ENCODE measurements at regions not wholly inside any gene's neighbourhood (a gene's known extent, or its start where the extent isn't known, plus 50 kb on each side); places are given as distances from the start of the nearest gene placed in this dataset.

DNA sequence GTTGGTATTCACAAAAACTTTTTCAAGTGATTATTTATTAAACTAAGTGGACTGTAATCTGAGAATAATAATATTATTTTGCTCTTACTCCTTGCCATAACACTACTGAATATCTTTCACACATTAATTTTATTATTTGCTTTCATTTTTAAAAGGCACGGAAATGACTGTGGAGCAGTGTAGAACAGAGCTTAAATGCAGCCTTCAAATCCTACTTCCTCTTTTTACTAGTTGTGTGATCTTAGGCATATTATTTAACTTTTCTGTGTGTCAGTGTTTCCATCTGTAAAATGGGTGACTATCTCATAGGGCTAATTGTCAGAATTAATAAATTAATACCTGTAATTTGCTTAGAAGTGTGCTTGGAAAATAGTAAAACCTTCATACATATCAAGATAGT, 55.5 kb upstream of the SLC8A1 start:
- no peak for DNase-seq (ENCODE audit: low spot score)

DNA sequence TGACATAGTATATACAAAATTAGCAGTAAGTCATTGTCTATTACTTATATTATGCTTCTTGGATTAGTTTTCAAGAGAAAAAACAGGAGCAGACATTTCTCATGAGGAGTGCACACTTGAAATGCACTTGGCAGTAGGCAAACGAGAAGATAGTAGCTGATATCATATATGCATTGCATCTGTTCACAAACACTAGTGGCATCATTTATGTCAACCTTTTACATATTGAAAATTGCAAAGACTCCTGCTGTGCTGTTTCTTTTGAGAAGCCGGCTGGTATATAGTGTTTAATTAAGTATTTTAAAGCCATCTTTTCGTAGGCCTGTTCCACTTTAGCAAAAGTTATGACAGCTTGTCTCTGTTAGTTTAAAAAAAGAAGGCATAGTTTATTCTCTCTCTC, 58.4 kb upstream of the SLC8A1 start:
- DNase-seq (ENCODE audit: low spot score): no peak

DNA sequence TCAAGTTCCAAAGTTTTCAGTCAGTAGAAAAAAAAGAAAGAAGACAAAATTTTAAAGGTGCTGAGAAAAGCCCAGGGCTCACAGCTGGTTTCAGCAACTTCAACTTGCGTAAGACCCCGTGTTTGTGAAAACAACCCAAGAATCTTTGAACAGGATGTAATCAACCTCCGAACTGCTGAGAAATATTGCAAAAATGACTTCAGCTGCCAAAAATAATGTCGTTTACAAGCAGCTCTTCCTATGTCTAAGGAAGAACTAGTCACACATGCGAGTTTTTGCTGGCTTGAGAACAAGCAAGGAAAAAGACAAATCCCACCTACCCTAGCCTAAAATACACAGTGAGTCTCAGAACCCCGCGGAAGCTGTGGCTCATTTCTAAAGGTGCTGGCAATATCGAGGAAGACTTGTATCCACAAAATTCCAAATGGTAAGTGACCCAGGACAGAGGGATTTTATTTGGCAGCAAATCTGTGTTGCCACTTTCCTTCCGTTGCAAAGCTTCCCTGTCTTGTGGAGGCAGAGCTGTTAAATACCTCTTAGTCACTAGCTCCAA, 59.8 kb upstream of the SLC8A1 start:
- DNase-seq (ENCODE audit: low spot score): no peak

DNA sequence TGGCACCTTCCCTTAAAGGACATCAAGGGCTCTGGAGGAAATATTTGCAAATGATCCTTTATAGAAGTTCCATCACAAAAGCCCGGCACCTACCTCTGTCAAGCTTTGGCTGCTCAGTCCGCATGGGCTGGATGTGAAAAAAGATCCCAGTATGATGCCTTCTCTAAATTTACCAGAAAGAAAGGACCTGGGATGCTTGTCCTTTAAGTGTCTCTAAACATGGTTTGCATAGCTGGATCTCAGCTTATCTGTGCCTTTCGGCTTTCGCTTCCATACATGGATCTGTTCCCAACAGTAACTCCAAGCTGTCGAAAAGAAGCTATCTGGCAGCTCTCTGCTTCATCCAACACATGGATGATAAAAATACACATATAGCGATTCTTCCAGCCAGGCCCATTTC, 60.4 kb upstream of the SLC8A1 start:
- DNase-seq (ENCODE audit: low spot score): peak; percentile 28

DNA sequence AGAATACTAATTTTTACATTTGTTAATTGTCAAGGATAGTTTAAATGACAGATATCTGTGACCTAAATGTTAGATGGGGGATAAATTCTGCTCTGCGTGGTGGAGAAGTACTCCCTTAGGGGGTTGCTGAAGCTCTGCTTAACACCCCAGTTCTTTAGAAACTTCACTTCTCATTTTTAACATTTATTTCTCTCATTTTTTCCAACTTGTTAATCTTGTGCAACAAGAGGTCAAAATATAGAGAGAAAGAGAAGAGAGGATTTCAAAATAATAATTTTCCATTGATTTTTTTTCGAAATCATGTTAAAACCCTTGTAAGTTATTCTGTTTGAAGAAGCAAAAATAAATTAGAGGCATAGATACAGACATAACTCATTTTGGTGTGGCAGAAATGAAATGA, 61.3 kb upstream of the SLC8A1 start:
- DNase-seq (ENCODE audit: low spot score): no peak

DNA sequence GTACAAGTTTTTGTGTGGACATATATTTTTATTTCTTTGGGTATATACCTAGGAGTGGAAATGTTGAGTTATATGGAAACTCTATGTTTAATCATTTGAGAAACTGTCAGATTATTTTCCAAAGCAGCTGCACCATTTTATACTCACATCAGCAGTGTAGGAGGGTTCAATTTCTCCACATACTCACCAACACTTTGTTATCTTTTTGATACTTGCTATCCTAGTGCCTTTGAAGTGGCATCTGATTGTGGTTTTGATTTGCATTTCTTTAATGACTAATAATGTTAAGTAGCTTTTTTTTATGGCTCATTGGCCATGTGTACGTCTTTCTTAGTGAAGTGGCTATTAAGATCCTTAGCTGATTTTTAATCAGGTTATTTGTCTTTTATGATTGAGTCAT, 64.7 kb upstream of the SLC8A1 start:
- no peak for DNase-seq (ENCODE audit: low spot score)

DNA sequence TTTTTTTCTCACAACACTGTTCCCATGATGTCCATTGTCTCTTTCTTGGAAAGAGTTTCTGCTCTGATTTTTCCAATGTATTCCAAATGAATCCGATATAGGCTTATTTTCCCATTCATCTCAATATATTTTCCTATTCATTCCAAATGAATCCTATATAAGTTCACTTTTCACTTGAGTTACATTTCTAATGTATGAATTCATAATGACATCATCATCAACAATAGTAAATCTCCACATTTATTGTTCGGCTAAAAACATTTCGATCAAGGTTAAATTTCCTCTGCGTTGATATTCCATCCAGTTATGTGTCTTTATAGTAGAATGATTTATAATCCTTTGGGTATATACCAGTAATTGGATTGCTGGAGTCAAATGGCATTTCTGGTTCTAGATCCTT, 76.7 kb upstream of the SLC8A1 start:
- DNase-seq (ENCODE audit: low spot score): no peak

DNA sequence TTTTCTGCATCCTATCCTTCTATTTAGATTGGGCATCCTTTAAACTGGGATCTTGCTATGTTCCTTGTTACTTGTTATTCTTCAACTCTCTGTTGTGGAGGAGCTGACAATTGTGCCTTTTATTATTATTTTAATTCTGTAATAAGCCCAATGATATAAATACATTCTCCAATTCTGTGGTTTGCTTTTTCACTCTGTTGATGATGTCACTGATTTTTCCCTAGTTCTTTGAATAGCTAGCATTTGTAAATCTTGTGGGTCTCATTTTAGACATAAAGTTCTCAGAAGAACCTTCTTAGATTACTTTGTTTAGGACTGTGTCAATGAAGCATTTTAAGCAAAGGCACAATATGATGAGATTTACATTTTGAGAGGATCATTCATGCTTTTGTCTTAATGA, 79.5 kb upstream of the SLC8A1 start:
- DNase-seq (ENCODE audit: low spot score): no peak

DNA sequence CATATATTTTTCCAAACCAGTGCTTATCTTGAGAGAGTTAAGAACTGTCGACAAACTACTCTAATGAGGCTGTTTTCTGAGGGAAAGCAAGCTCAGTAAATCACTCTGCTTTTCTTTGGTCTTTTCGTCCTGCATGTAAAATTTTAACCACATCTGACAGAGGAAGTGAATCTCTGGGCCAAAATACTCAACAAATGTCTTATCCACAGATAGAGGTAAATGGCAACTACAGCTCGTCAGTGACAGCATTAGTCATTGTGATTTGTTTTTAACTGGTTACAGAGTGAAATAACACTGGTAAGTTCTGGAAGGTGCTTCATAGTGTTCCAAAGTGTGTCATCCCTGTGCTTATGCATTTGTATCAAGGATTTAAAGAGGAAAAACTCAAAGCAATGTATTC, 82.6 kb upstream of the SLC8A1 start:
- DNase-seq (ENCODE audit: low spot score): no peak

DNA sequence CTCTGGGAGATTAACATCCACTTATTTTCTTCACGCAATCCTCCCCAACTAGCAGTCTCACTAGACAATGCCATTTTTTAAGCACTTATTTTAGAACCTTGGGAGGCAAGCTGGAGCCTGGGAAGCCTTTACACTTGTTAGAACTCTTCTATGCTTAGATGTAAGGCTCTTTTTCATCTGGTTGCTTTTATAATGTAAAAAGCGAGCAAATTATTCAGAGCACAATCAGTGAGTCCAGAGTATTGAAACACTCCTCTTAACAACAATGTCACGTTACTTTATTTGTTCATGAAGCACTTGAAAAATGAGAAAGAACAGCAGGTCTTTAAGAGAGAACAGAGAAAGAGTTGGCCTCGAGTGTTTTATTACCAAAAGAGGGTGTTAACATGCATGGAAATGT, 84.1 kb upstream of the SLC8A1 start:
- DNase-seq (ENCODE audit: low spot score): no peak

DNA sequence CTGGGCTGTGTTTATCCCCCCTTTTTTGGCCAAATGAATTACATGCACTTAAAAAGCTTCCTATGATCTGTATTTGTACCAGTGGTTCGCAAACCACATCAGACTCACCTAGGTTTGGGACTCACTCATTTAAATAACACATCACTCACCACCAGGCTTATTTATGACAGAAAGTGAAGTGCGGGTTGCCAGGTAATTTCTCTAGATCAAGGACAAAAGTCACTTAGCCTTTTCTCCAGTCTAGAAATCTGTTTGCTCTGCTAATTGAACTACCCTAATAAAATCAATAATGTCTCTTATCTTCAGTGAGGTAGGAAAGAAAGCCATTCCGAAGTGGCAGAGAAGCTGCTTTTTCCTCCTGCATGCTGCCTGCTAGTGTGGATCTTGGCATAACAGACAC, 88.1 kb upstream of the SLC8A1 start:
- DNase-seq (ENCODE audit: low spot score): no peak

DNA sequence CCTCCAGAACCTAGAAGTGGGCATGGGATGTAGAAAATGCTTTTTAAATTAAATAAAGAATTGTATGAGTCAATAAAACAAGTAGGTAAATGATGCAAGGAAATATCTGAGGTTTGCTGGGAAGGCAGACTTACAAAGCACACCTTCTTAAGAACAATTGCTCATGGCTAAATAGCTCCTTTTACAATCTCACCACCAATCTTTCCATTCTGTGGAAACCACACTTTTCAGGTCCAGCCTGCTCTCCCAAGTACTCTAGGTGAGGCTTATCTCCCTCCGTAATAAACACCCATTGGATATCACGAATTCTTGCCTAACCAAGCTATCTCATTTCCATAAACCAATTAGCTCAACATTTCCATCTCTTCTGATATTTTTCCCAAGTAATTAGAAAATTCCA, 91.5 kb upstream of the SLC8A1 start:
- no peak for DNase-seq (ENCODE audit: low spot score)

DNA sequence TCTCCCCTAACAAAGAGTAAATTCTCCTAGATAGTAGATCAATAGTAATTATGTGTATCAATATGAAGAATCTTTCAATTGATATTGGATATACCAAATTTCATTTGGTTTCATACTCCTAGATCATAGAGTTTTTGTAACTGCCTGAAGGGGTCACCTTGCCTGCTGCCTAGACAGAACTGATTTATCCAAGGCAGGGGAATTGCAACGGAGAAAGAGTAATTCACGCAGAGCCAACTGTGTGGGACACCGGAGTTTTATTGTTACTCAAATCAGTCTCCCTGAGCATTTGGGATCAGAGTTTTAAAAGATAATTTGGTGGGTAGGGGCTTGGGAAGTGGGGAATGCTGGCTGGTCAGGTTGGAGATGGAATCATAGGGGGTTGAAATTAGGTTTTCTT, 92.2 kb upstream of the SLC8A1 start:
- DNase-seq (ENCODE audit: low spot score): no peak

DNA sequence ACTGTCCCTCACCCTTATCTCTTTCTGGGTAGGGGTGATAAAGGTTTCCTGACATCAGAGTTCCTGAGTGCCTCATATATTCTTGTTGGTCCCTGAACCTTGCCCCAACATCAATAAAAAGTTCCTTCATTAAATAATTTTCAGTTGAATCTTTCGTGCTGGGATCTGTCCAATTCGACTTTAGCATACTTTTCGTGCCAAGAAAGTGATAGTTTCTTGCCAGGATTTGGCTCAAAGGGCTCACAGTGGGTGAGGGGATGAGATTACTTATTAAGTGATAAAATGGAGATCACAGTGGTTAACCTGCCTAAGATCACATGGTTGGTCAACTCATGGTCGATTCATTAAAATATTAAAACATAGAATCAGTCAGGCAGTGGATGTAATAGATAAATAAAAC, 93.8 kb upstream of the SLC8A1 start:
- DNase-seq (ENCODE audit: low spot score): no peak

DNA sequence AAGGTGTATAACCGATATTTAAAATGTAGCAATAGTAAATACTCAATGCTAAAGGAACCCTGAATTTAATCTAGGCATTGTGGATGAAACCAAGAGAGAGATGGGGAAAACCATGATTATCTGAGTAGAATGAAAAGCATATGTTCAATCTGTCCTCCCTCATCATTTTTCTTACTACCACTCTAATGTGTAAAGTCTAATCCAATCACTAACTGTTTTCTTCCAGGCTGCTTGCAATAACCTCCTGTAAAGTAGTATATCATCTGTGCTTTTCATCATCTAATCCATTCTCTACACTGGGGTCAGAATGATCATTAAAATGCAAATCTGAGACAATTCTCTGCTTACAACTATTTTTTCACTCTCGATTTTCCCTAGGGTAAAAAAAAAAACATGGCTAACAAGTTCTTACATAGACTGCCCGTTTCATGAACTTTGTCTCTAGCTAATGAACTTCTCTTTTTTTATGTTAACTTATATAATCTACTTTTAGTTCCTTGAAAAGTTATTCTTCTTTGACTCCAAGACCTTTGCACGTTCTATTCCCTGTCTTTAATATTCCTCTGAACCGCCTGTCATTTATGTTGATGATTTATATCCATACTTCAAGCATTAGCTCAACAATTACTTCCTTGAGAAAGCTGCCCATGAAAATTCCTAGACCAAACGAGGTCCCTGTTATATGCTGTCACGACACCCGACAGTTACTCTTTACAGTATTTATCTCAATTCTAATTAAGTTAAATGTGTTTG, 94.7 kb upstream of the SLC8A1 start:
- no peak for DNase-seq (ENCODE audit: low spot score)

DNA sequence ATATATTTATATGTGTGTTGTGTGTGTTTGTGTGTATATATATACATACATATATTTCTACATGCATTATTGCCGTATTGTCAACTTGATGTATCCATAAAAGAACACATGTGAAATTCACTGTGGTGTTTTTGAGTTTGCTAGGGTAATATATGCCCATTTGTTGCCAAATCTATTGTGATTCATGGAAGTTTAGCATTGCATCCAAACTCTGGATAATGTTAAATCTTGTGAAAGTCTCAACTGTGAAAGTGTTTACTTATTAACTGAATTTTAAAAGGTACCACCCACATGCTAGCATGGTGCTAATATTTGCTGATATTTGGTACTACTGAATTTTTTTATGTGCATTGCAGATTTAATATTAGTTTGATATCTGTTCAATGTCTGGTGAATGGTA, 96.6 kb upstream of the SLC8A1 start:
- DNase-seq (ENCODE audit: low spot score): no peak

DNA sequence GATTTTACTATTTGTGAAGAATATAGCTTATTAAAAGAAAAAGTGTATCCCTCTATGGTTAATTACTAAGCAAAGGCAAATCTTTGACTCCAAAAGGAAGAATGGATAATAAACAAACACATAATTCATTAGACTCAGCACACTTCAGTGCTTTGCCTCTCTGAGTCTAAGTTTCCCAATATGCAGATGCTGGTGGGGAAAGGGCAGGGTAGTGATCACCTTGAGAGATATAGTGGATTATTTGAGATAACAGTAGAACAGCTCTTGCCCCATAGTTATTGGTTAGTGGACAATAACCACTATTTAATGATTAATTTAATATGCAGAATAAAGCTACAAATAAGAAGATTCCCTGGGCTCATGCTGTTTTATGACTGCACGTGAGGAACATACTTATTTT, 98.2 kb upstream of the SLC8A1 start:
- no peak for DNase-seq (ENCODE audit: low spot score)

DNA sequence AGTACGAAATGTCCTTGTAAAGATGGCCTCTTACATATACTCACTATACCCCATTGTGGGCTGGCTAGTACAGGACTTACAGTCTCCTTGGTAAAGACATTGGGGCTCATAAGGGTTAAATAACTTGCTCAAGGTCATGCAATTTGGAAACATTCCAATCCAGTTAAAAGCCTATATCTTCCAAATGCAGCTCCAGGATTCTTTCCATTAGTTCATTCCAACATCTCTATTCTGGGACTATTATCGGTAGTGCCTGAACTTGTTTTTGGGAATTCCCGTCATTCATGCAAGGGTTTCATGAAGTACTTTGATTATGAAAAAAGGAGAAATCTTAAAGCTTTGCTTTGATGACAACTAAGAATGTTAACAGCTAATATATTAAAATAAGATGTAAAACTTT, 99.2 kb upstream of the SLC8A1 start:
- DNase-seq (ENCODE audit: low spot score): no peak

DNA sequence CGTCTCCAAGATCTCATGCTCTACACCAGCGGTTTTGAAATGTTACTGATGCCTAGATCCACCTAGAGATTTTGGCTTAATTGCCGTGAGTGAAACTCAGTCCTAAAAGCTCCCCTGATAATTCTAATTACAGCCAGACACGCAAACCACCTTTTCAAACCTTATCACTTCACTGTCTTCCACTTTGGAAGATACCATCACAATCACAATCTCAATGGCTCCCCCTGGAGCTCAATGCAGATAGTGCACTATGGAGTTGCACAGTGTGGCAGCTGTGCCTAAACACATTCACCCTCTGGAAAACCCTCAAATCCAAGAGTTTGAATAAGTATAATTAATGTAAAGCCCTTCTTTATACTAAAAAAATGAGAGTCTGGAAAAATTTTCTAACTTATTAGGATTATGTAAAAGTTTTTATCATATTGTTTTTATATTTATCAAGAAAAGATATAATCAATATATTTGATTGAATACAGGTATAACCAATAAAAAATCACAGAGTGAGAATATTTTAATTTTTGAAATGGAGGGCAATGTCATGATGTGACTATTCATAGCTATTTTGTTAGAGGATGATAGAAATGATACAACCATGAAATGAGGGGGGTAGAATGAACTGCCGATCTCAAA, 102.9 kb upstream of the SLC8A1 start:
- peak; percentile 54 for DNase-seq (ENCODE audit: low spot score)

DNA sequence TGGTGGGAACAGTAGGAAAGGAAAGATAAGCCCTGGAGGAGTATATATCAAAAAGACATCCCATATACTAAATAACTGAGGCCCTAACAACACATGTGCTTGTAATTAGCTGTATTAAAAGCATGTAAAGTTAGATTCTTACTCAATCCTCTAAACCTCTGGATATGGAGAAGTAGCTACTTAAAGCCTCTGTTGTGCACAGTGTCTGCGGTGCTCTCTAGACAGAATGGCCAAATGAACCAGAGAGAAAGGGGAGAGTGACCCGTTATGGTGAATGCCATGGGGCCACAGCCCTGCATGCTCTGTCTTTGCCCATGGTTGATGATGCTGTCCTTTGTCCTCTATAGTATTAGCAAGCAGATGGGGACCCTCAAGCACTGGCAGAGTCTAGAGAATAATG, 104.4 kb upstream of the SLC8A1 start:
- DNase-seq (ENCODE audit: low spot score): no peak

DNA sequence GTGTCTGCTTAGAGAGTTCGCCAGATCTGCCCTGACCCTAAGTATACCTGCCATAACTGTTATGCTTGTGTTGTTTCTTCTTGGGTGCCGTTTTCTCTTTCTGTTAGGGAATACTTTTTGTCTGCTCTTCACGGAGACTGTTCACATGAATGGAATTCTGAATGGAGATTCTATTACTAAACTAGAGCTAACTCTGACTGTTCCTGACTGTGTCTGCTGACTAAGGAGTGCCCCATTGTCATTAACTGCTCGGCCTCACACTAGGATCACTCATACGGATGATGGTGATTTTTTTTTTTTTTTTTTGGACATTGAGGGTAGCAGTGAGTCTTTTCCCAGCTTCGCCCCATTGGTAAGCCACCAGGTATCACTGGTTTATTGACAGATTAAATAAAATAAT, 104.8 kb upstream of the SLC8A1 start:
- DNase-seq (ENCODE audit: low spot score): no peak

DNA sequence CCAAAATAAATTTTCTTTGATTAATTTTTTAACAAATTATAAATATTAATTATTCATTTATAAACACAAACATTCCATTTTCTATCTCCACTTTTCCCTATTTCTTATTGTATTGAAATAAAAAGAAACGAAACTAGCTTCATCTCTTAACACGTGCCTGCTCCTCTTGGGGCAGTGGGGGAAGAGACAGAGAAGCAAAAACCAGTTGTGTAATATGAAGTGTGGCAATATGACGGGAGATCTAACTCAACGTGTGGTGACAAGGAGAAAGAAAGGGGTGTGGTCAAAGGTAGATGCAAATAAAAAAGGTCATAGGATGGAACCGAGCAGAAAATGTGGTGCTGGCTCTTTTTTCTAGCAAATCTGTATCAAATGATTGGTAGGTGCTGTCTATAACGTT, 106.9 kb upstream of the SLC8A1 start:
- DNase-seq (ENCODE audit: low spot score): no peak

DNA sequence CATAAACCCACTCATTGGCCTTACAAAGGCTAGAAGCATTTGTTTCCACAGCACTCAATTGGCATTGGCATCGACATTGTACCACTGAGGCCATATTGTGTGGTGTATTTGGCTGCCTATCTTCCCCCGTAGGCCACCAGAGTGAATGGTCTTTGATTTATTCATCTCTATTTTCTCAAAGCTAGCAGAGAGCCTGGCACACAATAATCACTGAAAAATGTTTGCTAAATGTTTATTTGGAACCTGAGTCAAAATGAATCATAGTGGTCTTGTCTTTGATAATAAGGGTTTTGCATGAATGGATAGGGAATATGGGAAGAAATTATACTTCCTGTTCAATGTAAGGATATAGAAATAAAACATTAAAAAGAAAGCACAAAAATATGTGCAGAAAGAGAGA, 107.3 kb upstream of the SLC8A1 start:
- no peak for DNase-seq (ENCODE audit: low spot score)

DNA sequence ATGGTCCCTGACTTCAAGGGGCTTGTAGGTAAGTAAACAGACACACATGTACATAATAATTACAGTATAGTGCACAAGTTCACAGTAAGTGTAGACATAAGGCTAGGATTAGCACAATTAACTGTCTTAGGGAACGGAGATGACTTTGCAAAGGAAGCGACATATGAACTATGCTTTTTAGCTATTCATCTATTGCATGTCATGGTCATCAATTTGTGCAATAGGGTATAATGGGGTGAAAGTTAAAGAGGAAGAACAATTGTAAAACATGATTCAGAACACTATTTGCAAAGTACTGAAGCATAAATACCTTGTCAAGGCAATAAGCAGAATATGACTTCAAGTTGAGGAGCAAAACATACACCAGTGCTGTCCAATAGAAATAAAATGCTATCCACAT, 112.3 kb upstream of the SLC8A1 start:
- no peak for DNase-seq (ENCODE audit: low spot score)
